Stimulated activated CD8-positive, alpha-beta memory T cell treated with anti-CD3 and anti-CD28 coated beads, Interleukin-15, amount 100 ng/mL, for 48 hours (primary cell): ENCODE measurements at regions not wholly inside any gene's neighbourhood (a gene's known extent, or its start where the extent isn't known, plus 50 kb on each side); places are given as distances from the start of the nearest gene placed in this dataset.
"Not testable (repeated sequence)": the region's sequence is repeated elsewhere in the genome, so short reads cannot be mapped to it uniquely, and the experiment has no call there.

ENCODE experiments used
- DNase-seq, 2 donors: peaks; one replicate each; pipeline ENCODE4 v3.0.0-alpha.2; 2020; ENCODE audit warnings: low read depth in 2 of 2

DNA sequence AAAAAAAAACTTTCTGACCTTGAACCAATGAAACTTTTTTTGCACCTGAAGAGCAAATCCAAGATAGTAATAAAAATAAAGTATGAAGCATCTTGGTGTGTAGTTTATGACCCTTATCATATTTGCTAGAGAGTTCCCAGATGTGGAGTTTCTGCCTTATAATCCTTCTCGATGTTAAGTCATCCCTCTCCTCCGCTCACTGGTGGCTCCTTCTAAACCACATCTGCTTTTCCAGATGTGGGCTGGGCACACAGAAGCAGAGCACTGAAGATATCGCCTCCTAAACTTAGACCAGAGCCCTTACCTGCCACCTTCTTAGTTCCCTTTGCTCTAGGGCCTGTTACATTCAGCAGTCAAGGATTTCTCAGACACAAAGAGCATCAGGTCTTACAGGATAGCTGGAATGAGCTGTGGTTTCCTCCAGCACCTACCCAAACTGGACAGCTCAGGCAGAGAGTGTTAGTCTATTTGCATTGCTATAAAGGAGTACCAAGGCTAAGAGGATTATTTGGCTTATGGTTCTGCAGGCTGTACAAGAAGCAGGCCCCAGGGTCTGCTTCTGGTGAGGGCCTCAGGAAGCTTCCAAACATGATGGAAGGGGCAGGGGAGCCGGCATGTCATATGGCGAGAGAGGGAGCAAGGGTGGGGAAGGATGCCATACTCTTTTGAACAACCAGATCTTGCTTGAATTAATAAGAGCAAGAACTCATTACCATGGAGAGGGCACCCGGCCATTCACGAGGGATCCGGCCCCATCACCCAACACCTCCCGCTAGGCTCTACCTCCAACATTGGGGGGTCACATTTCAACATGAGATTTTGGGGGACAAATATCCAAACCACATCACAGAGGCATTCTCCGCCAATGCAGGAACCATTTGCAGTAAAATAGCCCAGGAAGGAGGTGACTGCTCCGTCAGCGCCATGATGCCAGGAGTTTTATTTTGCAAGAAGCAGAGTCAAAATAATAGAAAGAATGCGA, 75.6 kb upstream of the HELT start:
- DNase-seq, result no peak

DNA sequence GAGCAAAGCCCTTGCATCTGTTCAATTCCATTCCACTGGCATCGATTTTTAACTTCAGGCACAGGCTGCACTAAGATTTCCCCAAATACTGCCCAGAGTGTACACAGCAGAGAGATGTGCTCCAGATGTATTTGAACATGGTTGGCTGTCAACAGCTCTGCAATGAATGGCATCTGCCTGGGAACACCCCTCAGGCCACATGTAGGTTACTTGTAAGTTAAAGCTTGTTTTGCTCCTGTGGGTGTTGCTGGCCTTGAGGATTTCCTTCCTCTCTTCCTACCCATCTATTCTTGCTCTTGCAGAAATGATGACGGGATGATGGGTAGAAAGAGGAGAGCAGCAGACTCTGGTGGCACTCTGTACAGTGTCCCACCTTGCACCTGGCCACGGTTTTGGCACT, 69.3 kb upstream of the HELT start:
- DNase-seq, result no peak

DNA sequence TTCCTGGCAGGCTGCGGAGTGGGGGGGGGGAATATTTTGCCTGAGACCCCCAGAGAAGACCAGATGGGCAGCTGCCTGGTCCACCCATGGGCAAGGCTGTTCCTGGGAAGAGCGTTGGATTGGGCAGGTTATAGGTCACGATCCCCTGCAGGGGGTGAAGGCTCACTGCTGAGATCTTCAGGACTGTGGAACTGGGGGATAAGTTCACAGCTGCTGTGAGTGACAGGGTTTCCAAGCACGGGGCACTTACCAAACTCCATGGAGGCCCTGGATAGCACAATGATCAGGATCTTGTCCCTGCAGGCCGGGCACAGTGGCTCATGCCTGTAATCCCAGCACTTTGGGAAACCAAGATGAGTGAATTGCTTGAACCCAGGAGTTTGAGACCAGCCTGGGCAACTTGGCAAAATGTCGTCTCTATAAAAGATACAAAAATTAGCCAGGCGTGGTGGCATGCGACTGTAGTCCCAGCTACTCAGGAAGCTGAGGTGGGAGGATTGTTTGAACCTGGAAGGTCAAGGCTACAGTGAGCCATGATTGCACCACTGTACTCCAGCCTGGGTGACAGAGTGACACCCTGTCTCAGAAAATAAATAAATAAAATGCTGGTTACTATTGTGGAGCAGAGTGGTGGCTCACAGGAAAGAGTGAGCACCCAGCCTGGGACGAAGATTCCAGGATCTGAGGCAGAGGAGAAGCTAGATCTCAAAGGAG, 68.0 kb upstream of the HELT start:
- DNase-seq, result no peak

DNA sequence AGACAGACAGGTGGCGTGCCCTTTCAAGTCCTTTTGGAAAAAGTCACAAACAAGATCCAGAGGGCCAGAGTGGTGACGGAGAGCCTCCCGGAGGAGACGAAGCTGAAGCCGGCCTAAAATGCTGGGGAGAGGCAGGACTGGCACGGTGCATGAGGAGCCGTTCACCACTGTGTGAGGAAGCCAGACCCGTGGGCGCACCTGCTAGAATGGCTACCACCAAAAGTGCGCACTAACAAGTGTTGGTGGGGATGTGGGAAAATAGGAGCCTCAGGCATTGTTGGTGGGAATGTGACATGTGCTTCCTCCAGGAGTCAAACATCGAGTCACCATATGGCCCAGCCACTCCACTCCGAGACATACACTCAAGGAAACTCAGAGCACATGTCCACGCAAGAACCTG, 67.4 kb upstream of the HELT start:
- DNase-seq, result no peak

DNA sequence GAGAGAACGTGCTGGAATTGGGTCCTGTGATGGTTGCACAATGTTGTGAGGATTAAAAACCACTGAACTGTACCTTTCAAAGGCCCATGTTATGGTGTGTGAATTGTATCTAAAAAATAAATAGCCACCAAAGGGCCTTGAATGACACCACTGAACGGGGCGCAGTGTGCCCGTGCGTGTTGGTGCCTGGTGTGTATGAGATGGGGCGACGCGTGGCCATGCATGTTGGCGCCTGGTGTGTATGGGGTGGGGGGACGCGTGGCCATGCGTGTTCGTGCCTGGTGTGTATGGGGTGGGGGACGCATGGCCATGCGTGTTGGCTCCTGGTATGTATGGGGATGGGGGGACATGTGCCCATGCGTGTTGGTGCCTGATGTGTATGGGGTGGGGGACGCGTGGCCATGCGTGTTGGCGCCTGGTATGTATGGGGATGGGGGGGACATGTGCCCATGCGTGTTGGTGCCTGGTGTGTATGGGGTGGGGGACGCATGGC, 66.6 kb upstream of the HELT start:
- no peak for DNase-seq

DNA sequence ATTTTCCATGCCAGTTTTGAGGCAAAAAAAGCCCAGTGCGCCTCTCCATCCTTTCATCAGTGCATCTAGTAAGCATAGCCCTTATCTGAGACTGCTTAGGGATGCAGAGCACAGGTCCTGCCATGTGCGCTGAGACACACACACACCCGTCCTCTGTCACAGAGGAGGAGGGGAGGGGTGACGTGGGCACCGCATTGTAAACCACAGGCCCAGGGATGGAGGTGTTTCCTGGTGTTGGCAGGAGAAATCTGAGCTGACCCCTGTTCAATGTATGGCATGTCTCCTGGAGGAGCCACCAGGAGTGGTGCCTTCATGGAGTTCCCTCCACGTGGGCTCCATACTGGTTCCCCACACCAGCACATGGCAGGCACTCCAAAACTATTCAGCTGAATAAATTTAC, 65.8 kb upstream of the HELT start:
- DNase-seq, result no peak

DNA sequence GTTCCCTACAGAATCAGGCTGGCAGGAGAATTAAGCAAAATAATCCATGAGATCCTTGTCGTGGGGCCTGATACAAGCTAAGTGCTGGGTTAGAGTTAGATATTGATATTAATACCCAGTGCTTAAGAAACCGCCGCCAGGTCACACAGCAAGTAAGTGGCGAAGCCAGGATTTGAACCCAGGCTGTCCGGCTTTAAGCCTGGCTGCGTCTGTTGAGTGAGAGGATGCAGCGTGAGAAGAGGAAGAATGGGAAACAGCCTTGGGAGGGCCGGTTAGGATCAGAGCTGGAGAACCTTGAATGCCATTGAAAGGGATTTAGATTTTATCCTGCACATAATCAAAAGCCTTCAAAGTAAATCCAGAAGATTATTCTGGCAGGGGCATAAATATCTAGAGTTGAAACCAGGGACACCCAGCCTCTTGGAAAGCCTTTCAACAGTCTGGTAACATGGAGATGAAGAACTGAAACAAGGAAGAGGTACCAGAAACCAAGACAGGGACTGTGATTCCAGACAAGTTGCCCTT, 64.8 kb upstream of the HELT start:
- no peak for DNase-seq

DNA sequence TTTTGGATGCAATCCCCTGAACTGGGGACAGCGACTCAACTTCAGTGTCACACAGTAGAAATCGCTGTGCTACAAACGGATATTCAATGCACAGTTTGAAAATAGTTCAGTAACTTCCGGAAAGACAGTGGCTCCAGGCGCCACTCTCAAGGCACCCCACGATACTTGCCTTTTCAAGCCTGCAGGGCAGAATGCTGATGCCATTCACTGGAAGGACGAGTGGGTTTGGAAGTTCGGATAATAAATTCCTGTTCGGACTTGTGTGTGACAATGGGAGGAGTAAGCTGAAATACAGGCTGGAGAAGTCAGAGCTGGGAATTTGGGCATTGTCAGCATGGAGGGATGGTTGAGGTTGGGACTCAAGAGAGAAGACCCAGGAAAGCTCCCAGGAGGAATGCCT, 64.3 kb upstream of the HELT start:
- no peak for DNase-seq

DNA sequence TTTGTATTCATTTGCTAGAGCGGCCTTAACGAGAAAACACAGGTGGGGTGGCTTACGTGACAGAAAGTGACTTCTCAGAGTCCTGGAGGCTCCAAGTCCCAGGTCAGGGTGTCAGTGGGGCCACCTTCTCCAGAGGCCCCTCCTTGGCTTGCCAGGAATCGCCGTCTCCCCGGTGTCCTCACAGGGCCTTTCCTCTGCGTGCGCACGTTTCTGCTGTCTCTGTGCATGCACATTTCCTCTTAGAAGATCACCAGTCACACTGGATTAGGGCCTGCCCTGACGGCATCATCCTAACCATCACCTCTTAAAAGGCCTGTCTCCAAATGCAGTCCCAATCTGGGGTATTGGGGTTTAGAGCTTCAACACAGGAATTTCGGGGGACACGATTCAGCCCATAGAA, 63.8 kb upstream of the HELT start:
- DNase-seq, result no peak

DNA sequence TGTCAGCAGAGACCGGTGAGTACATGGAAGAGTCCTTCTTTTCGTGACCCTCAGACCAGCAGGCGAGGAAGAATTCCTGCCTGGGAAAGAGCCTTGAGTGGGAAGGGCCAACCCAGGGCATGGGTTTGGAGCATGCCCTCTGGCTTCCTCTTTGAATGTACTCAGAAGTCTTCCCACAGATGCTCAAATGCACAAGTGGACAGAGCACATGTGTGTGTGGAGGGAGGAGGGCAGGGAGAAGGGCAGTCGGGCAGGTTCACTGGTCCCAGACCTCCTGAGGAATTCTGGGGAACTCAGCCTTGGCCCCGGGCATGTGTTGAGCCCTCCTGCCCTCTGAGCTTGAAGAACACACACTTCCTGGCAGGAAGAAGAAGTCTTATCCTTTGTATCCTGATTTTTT, 63.2 kb upstream of the HELT start:
- no peak for DNase-seq

DNA sequence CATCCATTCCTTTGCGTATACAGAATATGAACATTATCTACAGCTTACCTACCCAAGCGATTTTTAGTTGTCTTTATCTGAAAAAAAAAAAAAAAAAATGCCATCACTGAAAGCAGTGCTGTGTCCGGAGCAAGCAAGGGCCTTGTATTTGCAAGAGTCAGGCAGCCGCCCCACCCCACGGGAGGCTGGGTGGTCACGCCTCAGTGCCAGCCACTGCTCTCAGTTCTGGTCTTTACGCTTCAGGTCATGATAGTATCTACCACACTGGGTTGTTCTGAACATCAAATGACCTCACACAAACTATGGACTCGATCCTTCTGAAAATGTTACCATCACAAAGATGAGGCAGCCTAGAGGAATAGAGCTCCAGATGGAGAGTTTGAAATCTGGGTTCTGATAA, 62.7 kb upstream of the HELT start:
- DNase-seq, result no peak

DNA sequence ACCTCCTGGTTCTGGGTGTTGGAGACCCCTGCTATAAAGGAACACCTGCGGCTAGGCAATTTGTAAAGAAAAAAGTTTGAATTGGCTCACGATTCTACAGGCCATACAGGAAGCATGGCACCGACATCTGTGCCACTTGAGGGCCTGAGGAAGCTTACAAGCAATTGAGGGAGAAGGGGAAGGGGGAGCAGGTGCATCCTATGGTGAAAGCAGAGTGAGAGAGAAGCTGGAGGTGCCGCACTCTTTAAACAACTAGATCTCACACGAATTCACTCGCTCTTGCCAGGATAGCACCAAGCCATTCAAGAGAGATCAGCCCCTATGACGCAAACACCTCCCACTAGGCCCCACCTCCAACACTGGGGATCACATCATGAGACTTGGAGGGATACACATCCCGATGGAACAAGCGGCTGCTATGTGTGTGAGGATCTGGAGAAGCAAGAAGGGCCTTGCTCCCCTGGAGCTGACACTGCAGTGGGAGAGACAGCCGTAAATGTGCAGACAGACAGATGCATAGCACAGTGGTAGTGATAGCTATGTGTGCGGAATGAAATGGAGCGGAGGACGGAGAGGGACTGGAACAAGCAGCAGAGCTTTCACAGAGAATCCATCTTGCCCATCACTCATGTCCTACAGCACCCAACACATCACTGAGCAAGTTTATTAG, 60.7 kb upstream of the HELT start:
- no peak for DNase-seq

DNA sequence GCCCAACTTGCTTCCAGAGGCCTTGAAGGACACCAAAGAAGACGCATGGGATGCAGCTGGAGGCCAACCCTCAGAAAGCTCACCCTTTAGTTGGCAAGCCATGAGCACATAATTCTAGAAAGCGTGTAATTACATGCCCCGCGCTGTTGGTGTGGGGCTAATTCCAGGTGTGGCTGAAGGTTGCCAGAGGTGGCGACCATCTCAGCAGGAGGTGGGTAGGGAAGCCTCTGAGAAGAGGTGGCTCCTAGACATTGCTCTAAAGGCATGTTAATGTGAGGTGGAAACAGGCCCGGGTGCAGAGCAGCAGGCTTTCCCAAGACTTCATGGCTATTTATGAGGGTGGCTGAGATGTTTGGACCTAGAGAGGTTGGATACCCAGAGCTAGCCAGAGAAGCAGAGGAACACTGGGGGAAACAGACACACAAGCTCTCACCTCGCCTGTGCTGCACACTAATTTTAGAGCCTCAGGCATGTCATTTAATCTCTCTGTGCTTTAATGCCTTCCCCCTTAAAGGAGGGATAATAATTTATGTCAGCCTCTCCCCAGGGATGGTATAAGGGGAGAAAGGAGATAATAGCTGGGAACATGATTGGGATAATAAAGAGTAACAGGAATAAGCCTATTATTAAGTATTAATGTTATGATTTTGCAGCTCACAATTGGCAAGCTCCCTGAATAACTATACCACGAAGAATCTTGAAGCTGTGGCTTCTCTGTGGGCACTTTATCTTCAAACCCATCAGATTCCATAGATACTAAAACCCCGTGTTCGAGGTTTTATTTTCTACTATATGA, 60.0 kb upstream of the HELT start:
- no peak for DNase-seq

DNA sequence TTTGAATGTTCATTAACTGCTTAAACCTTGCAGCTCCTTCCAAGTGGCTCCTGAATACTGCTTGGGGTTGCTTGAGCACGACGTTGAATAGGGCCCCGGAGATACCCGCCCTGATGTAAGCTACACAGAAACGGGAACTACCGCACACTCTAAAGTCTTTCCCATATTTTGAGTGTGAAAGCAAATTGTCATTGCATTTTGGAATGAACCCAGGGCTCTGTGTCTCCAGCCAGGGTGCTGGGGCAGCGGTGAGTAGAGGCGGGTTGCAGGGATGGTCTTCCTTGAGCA, 59.4 kb upstream of the HELT start:
- no peak for DNase-seq

DNA sequence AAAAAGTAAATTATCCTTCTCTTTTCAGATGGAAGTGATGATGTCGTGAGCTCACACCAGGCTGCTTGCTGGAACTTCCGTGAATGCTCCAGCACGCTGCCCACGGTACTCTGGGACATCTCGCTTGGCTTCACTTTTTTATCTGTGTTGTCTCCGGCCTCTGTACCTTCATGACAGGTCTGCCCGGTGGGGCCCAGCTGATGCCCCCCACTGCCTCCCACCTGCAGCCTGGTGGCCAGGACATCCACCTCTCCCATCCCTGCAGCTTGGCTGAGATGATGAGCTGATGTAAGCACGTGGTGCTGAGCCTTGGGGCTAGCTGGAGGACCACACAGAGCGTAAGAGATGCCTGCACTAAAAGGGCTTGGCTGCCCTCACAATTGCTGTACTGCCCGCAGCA, 59.0 kb upstream of the HELT start:
- DNase-seq, result no peak

DNA sequence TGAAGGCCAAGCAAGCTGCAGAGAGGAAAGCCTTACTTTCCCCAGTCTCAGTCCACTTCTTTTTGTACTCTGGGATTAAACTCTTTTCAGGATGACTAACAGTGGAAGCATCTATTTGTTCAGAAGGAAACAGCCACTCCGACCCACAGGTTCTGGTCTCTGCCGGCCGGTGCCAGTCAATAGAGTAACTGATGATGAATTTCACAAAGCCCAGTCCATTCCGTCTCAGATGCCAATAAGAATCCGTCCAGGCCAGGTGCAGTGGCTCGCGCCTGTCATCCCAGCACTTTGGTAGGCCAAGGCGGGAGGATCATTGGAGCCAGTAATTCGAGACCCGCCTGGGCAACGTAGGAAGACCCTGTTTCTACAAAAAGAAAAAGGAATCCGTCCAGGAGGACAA, 58.5 kb upstream of the HELT start:
- no peak for DNase-seq

DNA sequence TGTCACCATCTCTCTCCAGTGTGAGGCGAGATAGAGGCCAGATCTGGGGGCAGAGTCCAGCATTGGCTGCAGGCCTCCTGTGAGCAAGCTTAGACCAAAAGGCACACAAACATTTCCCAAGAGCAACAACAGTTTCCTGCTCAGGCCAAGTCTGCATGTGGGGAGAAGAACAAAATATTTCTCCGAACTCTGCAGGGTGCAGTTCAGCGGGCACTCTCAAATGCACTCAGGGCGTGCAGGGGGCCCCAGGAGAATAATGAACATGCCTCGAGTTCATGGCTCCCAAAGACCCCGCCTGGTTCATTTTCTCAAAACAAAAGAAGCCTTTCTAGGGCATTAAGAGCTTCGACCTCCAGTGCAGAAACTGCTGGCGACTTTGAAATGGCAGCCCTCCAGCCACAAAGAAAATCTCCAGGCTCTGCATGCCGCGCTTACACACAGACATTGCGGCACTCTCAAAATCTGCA, 57.8 kb upstream of the HELT start:
- DNase-seq, result no peak

DNA sequence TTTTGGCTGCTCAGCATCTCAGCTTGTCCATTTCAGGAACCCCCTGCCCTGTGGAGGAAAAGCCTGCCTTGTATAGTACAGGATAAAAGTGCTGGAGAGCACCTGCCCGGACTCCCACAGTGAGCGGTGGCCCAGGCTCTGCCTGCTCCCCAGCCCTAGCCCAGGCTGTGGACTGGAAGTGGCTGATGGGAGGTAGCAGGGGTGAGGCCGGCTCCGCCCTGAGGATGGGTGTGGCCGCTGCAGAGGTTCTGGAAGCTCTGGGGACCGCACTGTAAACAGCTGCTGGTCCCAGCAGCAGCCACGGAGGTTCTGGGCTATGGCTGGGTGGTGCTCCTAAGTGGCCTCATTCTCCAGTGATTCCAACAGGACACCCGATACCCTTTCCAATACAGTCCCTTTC, 56.6 kb upstream of the HELT start:
- no peak for DNase-seq

DNA sequence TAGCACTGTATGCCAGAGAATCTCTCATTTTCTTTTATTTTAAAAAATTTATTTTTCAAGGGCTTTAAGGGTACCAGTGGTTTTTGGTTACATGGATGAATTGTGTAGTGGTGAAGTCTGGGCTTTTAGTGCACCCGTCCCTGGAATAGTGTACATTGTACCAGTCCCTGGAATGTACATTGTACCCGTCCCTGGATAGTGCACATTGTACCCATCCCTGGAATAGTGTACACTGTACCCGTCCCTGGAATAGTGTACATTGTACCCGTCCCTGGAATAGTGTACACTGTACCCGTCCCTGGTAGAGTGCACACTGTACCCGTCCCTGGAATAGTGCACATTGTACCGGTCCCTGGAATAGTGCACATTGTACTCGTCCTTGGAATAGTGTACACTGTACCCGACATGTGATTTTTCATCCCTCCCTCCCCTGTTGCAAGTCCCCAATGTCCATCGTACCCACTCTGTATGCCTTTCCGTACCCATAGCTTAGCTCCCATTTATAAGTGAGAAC, 56.1 kb upstream of the HELT start:
- DNase-seq, result no peak

DNA sequence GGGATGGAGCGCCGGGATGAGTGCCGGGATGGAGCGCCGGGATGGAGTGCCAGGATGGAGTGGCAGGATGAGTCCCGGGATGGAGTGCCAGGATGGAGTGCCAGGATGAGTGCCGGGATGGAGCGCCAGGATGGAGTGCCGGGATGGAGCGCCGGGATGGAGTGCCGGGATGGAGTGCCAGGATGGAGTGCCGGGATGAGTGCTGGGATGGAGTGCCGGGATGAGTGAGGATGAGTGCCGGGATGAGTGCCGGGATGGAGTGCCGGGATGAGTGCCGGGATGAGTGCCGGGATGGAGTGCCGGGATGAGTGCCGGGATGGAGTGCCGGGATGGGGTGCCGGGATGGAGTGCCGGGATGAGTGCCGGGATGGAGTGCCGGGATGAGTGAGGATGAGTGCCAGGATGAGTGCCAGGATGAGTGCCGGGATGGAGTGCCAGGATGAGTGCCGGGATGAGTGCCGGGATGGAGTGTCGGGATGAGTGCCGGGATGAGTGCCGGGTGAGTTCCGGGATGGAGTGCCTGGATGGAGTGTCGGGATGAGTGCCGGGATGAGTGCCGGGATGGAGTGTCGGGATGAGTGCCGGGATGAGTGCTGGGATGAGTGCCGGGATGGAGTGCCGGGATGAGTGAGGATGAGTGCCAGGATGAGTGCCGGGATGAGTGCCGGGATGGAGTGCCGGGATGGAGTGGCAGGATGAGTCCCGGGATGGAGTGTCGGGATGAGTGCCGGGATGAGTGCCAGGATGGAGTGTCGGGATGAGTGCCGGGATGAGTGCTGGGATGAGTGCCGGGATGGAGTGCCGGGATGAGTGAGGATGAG, 52.9 kb upstream of the HELT start:
- DNase-seq, result not testable (repeated sequence)
